ENCODE measurements at regions not wholly inside any gene's neighbourhood (a gene's known extent, or its start where the extent isn't known, plus 50 kb on each side); places are given as distances from the start of the nearest gene placed in this dataset.

DNA sequence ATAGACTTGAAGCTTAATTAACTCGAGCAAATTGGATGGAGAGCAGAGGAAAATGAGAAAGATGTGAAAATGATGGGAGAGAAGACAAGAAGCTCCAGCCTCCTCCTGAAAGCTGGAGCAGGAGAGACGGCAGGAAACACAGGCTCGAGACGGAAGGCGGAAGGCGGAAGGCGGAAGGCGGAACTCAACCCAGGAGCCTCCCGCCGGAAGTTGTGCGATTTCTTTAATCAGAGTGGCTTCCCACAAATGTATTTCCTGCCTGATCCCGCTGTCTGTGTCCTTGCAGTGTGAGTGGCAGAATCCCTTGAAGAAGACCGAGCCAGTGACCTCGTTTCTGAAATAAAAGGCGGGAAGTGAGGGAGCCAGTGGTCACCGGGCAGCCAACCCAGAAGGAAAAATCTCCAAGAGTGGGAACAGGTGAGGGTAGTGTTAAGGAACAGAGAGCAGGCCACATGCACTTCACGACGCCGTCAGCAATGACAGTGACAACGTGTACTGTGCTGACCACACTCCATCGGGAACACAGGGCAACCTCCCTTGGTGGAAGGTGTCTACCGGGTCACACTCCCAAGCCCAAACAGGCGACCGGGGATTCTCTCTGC, 117.0 kb upstream of the RNF32 start:
- TF ChIP-seq, protein P1, sequence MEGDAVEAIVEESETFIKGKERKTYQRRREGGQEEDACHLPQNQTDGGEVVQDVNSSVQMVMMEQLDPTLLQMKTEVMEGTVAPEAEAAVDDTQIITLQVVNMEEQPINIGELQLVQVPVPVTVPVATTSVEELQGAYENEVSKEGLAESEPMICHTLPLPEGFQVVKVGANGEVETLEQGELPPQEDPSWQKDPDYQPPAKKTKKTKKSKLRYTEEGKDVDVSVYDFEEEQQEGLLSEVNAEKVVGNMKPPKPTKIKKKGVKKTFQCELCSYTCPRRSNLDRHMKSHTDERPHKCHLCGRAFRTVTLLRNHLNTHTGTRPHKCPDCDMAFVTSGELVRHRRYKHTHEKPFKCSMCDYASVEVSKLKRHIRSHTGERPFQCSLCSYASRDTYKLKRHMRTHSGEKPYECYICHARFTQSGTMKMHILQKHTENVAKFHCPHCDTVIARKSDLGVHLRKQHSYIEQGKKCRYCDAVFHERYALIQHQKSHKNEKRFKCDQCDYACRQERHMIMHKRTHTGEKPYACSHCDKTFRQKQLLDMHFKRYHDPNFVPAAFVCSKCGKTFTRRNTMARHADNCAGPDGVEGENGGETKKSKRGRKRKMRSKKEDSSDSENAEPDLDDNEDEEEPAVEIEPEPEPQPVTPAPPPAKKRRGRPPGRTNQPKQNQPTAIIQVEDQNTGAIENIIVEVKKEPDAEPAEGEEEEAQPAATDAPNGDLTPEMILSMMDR (IDR thresholded peaks at IDR 0.05; ENCODE audit: extremely low read depth in 1 of 2, insufficient read depth in 1 of 2, low read depth in 1 of 2, low read length in 2 of 2): no peak
- no peak for TF ChIP-seq MYC (IDR thresholded peaks at IDR 0.05; ENCODE audit: low read depth, low read length)
- no peak for TF ChIP-seq POLR2A (IDR thresholded peaks at IDR 0.05; ENCODE audit: low read depth, low read length)
- no peak for TF ChIP-seq POLR2AphosphoS5 (IDR thresholded peaks at IDR 0.05; ENCODE audit: insufficient read depth, low read depth, low read length)
- no peak for TF ChIP-seq EZH2 (IDR thresholded peaks at IDR 0.05; ENCODE audit: borderline replicate concordance, low read depth, low read length, severe bottlenecking)
- no peak for TF ChIP-seq GATA2 (IDR thresholded peaks at IDR 0.05; ENCODE audit: insufficient read depth, insufficient read length, low read depth, low read length)
- no peak for TF ChIP-seq JUN (IDR thresholded peaks at IDR 0.05; ENCODE audit: borderline replicate concordance, insufficient read depth, insufficient read length, low read depth)
- TF ChIP-seq, protein P2, sequence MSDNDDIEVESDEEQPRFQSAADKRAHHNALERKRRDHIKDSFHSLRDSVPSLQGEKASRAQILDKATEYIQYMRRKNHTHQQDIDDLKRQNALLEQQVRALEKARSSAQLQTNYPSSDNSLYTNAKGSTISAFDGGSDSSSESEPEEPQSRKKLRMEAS (IDR thresholded peaks at IDR 0.05; ENCODE audit: insufficient read depth, insufficient read length): no peak
- TF ChIP-seq FOS (IDR thresholded peaks at IDR 0.05; ENCODE audit: borderline replicate concordance, insufficient read depth, low read length): no peak
